WERI-Rb-1 (cell line): ENCODE measurements at regions not wholly inside any gene's neighbourhood (a gene's known extent, or its start where the extent isn't known, plus 50 kb on each side); places are given as distances from the start of the nearest gene placed in this dataset.

Experiments
- DNase-seq: peaks from one replicate; pipeline ENCODE4 v3.0.0-alpha.2; 2020
- H3K27ac ChIP-seq: fragments of 250-450 bp; sonication (Bioruptor Pico); 2 replicates; pipeline ENCODE4 v1.5.1; 2020; ENCODE audit warnings: mild to moderate bottlenecking, moderate library complexity
- H3K27me3 ChIP-seq: fragments of 250-450 bp; sonication (Bioruptor Pico); 2 replicates; pipeline ENCODE4 v1.5.1; 2021; ENCODE audit warnings: mild to moderate bottlenecking, low read depth, moderate library complexity; ENCODE audit not compliant: insufficient read depth, severe bottlenecking
- H3K36me3 ChIP-seq: fragments of 250-450 bp; sonication (Bioruptor Pico); 2 replicates; pipeline ENCODE4 v1.5.1; 2020; ENCODE audit warnings: mild to moderate bottlenecking, moderate library complexity
- H3K4me3 ChIP-seq: 2 replicates; pipeline ENCODE4 v1.5.1; 2011; ENCODE audit warnings: low read depth, mild to moderate bottlenecking, control low read depth, low read length
- H3K9me3 ChIP-seq: fragments of 250-450 bp; sonication (Bioruptor Pico); 2 replicates; pipeline ENCODE4 v1.5.1; 2021; ENCODE audit warnings: mild to moderate bottlenecking, moderate library complexity; ENCODE audit not compliant: severe bottlenecking
- CTCF ChIP-seq: IDR thresholded peaks from 2 replicates; pipeline ENCODE4 v1.5.1; 2011; ENCODE audit warnings: low read depth, mild to moderate bottlenecking, control low read depth, inconsistent platforms, low read length

- Histone ChIP-seq H3K9me3 (no peaks in the 10 kb centered on the region), H3K4me3 (no peak overlapping the region), H3K27ac (no peak overlapping the region), H3K27me3 (no peaks in the 10 kb centered on the region), H3K36me3 (no peaks in the 10 kb centered on the region)
- no peak for DNase-seq
- TF ChIP-seq CTCF = no peak
Measured at GRCh38 chr19:31592456-31592855, 243.2 kb upstream of the TSHZ3 start.

GRCh38 chr19:31594701-31595100, 245.5 kb upstream of the TSHZ3 start:
- no peak for DNase-seq
- Histone ChIP-seq H3K27ac (no peak overlapping the region), H3K9me3 (no peaks in the 10 kb centered on the region), H3K4me3 (no peak overlapping the region), H3K36me3 (no peaks in the 10 kb centered on the region), H3K27me3 (no peaks in the 10 kb centered on the region)
- no peak for TF ChIP-seq CTCF

- TF ChIP-seq CTCF = no peak
- no peak overlapping the region for H3K4me3 ChIP-seq
Measured at GRCh38 chr19:31595521-31595920, 246.3 kb upstream of the TSHZ3 start.

GRCh38 chr19:31596751-31597150, 247.5 kb upstream of the TSHZ3 start:
- TF ChIP-seq CTCF = no peak
- Histone ChIP-seq H3K27ac (no peak overlapping the region), H3K9me3 (no peaks in the 10 kb centered on the region), H3K27me3 (no peaks in the 10 kb centered on the region), H3K4me3 (no peak overlapping the region), H3K36me3 (no peaks in the 10 kb centered on the region)
- DNase-seq = no peak

More at GRCh38 chr19:31595521-31595920, 246.3 kb upstream of the TSHZ3 start:
- Histone ChIP-seq H3K9me3 (no peaks in the 10 kb centered on the region), H3K36me3 (no peaks in the 10 kb centered on the region), H3K27me3 (no peaks in the 10 kb centered on the region), H3K27ac (no peak overlapping the region)
- DNase-seq = no peak

- Histone ChIP-seq H3K27ac (no peak overlapping the region), H3K9me3 (no peaks in the 10 kb centered on the region), H3K36me3 (no peaks in the 10 kb centered on the region), H3K27me3 (no peaks in the 10 kb centered on the region), H3K4me3 (no peak overlapping the region)
- TF ChIP-seq CTCF = no peak
- DNase-seq = no peak
Measured at GRCh38 chr19:31597616-31598015, 248.4 kb upstream of the TSHZ3 start.

GRCh38 chr19:31598730-31599238, 249.5 kb upstream of the TSHZ3 start:
- no peak overlapping the region for H3K4me3 ChIP-seq
- DNase-seq = no peak
- no peaks in the 10 kb centered on the region for H3K9me3 ChIP-seq
- H3K27me3 ChIP-seq = no peaks in the 10 kb centered on the region
- no peaks in the 10 kb centered on the region for H3K36me3 ChIP-seq
- no peak overlapping the region for H3K27ac ChIP-seq
- no peak for TF ChIP-seq CTCF
